Colonic mucosa (tissue), 4 donors: ENCODE measurements at regions not wholly inside any gene's neighbourhood (a gene's known extent, or its start where the extent isn't known, plus 50 kb on each side); places are given as distances from the start of the nearest gene placed in this dataset.
"Not testable (repeated sequence)": the region's sequence is repeated elsewhere in the genome, so short reads cannot be mapped to it uniquely, and the experiment has no call there.

Source experiments
- DNase-seq: peaks from one replicate; pipeline ENCODE4 v3.0.0-alpha.2; 2020
- H3K27ac ChIP-seq: fragments of 200-600 bp; one replicate; pipeline ENCODE4 v1.8.0; 2021
- H3K27me3 ChIP-seq: fragments of 200-600 bp; one replicate; pipeline ENCODE4 v1.8.0; 2021
- H3K36me3 ChIP-seq: fragments of 200-600 bp; one replicate; pipeline ENCODE4 v1.8.0; 2021
- H3K4me1 ChIP-seq: fragments of 200-600 bp; one replicate; pipeline ENCODE4 v1.8.0; 2021; ENCODE audit warnings: mild to moderate bottlenecking
- H3K4me3 ChIP-seq: fragments of 200-600 bp; one replicate; pipeline ENCODE4 v1.8.0; 2021
- H3K9ac ChIP-seq, 2 donors: one replicate each; pipeline ENCODE4 v1.7.0; 2013; ENCODE audit warnings: control low read depth in 2 of 2, low read depth in 2 of 2, low read length in 2 of 2
- H3K9me3 ChIP-seq: fragments of 200-600 bp; one replicate; pipeline ENCODE4 v1.8.0; 2021
- intact Hi-C: fragments of 100-400 bp; cut with DNase I; formaldehyde crosslinking; loops from one replicate; pipeline ENCODE4 v1.14.1; 2022
- TF ChIP-seq, protein P1 (sequence below): fragments of 200-600 bp; IDR thresholded peaks from one replicate; pipeline ENCODE4 v1.8.0; 2022; ENCODE audit warnings: antibody characterized with exemption, mild to moderate bottlenecking
- donor health status: healthy.
- donor health status: DM: no; HTN: no; CAD: no.
- donor health status: DM: no; HTN: no; CAD: no.

DNA sequence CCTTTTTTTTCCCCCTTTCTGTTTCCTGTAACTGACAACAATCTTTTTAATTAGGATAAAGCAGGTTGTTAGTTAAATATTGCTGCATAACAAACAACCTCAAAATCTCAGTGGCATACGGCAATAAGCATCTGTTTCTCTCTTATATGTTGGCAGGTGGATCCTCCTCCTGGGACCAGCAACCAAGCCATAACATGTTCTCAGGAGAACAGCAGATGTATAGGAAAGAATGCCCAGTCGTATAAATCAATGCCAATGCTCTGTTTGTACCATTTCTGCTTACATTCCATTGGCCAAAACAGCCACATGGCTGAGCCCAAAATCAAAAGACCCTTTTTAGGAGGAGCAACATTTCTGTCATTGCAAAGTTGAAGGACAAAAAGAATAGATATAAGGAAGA lies 445.7 kb downstream of the AASDHPPT start:
- intact Hi-C loops, result no loop called here

DNA sequence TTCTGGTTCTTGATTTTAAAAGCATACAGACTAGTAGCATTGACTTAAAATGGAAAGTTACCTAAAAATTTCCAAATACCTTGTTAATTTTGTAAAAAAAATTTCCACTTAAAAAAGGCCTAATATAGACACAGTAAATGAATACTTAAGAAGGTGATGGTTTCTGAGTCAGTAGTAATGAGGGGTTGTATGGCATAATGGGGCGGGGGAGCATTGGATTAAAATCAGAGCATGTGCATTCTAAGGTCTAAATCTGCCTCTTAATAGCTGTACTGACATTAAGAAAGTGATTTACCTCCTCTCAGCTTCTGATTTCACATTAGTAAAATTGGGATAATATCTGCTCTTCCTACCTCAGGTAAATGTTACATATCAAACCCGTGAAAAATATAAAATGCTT lies 446.5 kb downstream of the AASDHPPT start:
- no peaks in the 10 kb centered on the region for H3K27me3 ChIP-seq
- no peak overlapping the region for H3K9ac ChIP-seq
- TF ChIP-seq, protein P1, sequence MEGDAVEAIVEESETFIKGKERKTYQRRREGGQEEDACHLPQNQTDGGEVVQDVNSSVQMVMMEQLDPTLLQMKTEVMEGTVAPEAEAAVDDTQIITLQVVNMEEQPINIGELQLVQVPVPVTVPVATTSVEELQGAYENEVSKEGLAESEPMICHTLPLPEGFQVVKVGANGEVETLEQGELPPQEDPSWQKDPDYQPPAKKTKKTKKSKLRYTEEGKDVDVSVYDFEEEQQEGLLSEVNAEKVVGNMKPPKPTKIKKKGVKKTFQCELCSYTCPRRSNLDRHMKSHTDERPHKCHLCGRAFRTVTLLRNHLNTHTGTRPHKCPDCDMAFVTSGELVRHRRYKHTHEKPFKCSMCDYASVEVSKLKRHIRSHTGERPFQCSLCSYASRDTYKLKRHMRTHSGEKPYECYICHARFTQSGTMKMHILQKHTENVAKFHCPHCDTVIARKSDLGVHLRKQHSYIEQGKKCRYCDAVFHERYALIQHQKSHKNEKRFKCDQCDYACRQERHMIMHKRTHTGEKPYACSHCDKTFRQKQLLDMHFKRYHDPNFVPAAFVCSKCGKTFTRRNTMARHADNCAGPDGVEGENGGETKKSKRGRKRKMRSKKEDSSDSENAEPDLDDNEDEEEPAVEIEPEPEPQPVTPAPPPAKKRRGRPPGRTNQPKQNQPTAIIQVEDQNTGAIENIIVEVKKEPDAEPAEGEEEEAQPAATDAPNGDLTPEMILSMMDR, result no peak
- H3K4me1 ChIP-seq, result no peaks in the 10 kb centered on the region
- no peak overlapping the region for H3K27ac ChIP-seq
- no peaks in the 10 kb centered on the region for H3K36me3 ChIP-seq
- no peaks in the 10 kb centered on the region for H3K9me3 ChIP-seq
- DNase-seq, result no peak
- intact Hi-C loops, result no loop called here
- no peak overlapping the region for H3K4me3 ChIP-seq

More for the DNA sequence above, 445.7 kb downstream of the AASDHPPT start:
- no peaks in the 10 kb centered on the region for H3K9me3 ChIP-seq
- H3K4me1 ChIP-seq, result no peaks in the 10 kb centered on the region
- H3K4me3 ChIP-seq, result no peak overlapping the region
- DNase-seq, result no peak
- no peaks in the 10 kb centered on the region for H3K27me3 ChIP-seq
- no peak overlapping the region for H3K27ac ChIP-seq
- H3K36me3 ChIP-seq, result no peaks in the 10 kb centered on the region
- H3K9ac ChIP-seq, result no peak overlapping the region
- TF ChIP-seq, protein P1, result no peak

DNA sequence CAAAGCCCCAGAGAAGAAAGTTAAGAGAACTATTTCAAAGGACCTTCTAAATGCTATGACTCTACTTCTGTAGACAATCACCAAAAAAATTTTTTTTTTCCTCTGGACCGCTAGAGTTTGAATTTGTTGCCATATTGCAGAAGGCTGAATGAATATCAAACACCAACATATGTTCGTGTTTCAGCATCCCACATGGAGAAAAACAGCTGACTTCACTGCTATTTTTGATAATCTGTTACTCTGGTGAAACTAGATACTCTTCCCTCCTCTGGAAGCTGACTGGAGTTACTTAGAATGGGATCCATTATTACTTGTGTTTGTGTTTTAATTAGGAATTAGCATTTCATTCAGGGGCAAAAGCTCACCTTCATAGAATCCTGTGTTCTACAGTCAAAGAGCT lies 447.0 kb downstream of the AASDHPPT start:
- Histone ChIP-seq H3K9me3 (no peaks in the 10 kb centered on the region), H3K27ac (no peak overlapping the region), H3K27me3 (no peaks in the 10 kb centered on the region), H3K9ac (no peak overlapping the region), H3K4me1 (no peaks in the 10 kb centered on the region), H3K36me3 (no peaks in the 10 kb centered on the region), H3K4me3 (no peak overlapping the region)
- intact Hi-C loops, result no loop called here
- DNase-seq, result no peak
- TF ChIP-seq, protein P1, result no peak

DNA sequence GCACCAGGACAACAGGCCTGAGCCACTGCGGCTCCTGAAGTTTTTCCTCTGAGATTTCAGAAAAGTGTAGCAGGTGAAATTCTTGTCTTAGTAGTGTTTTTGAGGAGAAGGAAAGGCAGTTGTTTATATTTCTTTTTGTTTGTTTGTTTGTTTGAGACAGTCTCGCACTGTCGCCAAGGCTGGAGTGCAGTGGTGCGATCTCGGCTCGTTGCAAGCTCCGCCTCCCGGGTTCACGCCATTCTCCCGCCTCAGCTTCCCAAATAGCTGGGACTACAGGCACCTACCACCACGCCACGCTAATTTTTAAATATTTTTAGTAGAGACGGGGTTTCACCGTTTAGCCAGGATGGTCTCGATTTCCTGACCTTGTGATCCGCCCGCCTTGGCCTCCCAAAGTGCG lies 454.2 kb downstream of the AASDHPPT start:
- H3K27ac ChIP-seq, H3K36me3 ChIP-seq, H3K9ac ChIP-seq, H3K4me1 ChIP-seq, H3K9me3 ChIP-seq, DNase-seq, intact Hi-C loops, H3K27me3 ChIP-seq, H3K4me3 ChIP-seq: not testable (repeated sequence)

DNA sequence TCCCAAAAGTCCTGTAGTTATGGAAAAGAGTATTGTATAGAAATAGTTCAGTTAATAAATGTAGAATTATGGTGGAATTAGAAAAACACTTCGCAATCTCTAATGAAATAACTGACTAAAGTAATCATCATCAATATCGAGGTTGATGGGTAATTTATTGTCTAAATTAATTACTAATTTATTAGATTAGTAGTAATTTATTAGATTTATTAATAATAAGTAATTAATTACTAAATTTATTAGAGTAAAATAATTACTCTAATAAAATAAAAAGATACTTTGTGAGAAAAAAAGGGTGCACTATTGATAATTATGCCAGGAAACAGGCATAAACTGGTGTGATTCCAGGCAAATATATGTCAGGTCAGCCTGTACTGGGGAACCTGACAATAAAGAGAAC lies 455.6 kb downstream of the AASDHPPT start:
- no peaks in the 10 kb centered on the region for H3K4me1 ChIP-seq
- DNase-seq, result no peak
- no peak overlapping the region for H3K9ac ChIP-seq
- H3K4me3 ChIP-seq, result no peak overlapping the region
- TF ChIP-seq, protein P1, result no peak
- no peaks in the 10 kb centered on the region for H3K9me3 ChIP-seq
- intact Hi-C loops, result no loop called here
- H3K27me3 ChIP-seq, result no peaks in the 10 kb centered on the region
- H3K27ac ChIP-seq, result no peak overlapping the region
- H3K36me3 ChIP-seq, result no peaks in the 10 kb centered on the region

DNA sequence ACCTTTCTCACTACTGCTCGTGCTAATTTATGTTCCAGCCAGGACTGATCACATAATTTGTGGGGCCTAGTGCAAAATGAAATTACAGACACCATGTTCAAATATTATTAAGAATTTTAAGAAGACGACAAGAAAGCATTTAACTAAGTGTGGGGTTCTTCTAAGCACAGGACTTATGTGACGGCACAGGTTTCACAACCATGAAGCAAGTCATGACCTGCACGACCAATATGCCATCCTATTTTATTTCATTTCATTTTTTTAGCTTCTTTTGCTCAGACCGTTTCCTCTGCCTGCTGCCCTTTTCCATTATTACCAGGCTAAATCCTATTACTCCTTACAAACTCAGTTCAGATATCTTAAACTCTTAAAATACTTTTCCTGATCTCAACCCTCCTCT lies 462.5 kb downstream of the AASDHPPT start:
- Histone ChIP-seq H3K4me1 (no peaks in the 10 kb centered on the region), H3K9me3 (no peaks in the 10 kb centered on the region)
- intact Hi-C loops, result no loop called here

More for the DNA sequence above, 462.5 kb downstream of the AASDHPPT start:
- Histone ChIP-seq H3K9ac (no peak overlapping the region), H3K36me3 (no peaks in the 10 kb centered on the region), H3K27ac (no peak overlapping the region), H3K4me3 (no peak overlapping the region), H3K27me3 (no peaks in the 10 kb centered on the region)
- DNase-seq, result no peak
- TF ChIP-seq, protein P1, result no peak
